Muscle of leg (tissue), 3 donors: ENCODE measurements at regions not wholly inside any gene's neighbourhood (a gene's known extent, or its start where the extent isn't known, plus 50 kb on each side); places are given as distances from the start of the nearest gene placed in this dataset.
A peak's percentile ranks its signal among the peaks of the same experiment; 100 is the strongest.

Experiments used
- DNase-seq: peaks from one replicate; pipeline ENCODE4 v3.0.0; 2013
- H3K27ac ChIP-seq: one replicate; pipeline ENCODE4 v1.5.1; 2013; ENCODE audit warnings: mild to moderate bottlenecking, low read length, control low read depth
- H3K27me3 ChIP-seq: one replicate; pipeline ENCODE4 v1.6.1; 2013; ENCODE audit warnings: low read length; ENCODE audit not compliant: control insufficient read depth, insufficient read depth
- H3K36me3 ChIP-seq: one replicate; pipeline ENCODE4 v1.6.1; 2013; ENCODE audit warnings: low read length; ENCODE audit not compliant: control insufficient read depth, insufficient read depth
- H3K4me1 ChIP-seq: one replicate; pipeline ENCODE4 v1.6.1; 2013; ENCODE audit warnings: low read length; ENCODE audit not compliant: control insufficient read depth, insufficient read depth
- H3K4me3 ChIP-seq: one replicate; pipeline ENCODE4 v1.5.1; 2013; ENCODE audit warnings: low read length, control low read depth
- H3K9me3 ChIP-seq: replicated peaks from 2 replicates; pipeline ENCODE4 v1.6.1; 2013; ENCODE audit warnings: low read depth, low read length; ENCODE audit not compliant: control insufficient read depth
- WGBS: methylation state at CpG from one replicate; pipeline ENCODE4 v1.1.5; 2013; ENCODE audit warnings: missing lambda C conversion rate; ENCODE audit not compliant: insufficient coverage; 5-methylcytosine and 5-hydroxymethylcytosine counted together

GRCh38 chr12:23217158-23217557, 592.2 kb downstream of the ETNK1 start:
- Histone ChIP-seq H3K27ac (no peak overlapping the region), H3K36me3 (no peaks in the 10 kb centered on the region), H3K9me3 (peaks cover 11% of the 10 kb centered on the region)

GRCh38 chr12:23217667-23218066, 592.7 kb downstream of the ETNK1 start:
- Histone ChIP-seq H3K4me3 (no peak overlapping the region), H3K36me3 (no peaks in the 10 kb centered on the region)
- WGBS: no CpG with 5 or more reads among the region's 2 CpGs

More at GRCh38 chr12:23217158-23217557, 592.2 kb downstream of the ETNK1 start:
- Histone ChIP-seq H3K4me1 (no peaks in the 10 kb centered on the region), H3K4me3 (no peak overlapping the region), H3K27me3 (no peaks in the 10 kb centered on the region)
- no peak for DNase-seq

GRCh38 chr12:23221066-23221465, 596.1 kb downstream of the ETNK1 start:
- no peak for DNase-seq
- Histone ChIP-seq H3K9me3 (peaks cover 2% of the 10 kb centered on the region), H3K4me3 (no peak overlapping the region), H3K36me3 (no peaks in the 10 kb centered on the region), H3K4me1 (no peaks in the 10 kb centered on the region), H3K27ac (no peak overlapping the region), H3K27me3 (no peaks in the 10 kb centered on the region)
- WGBS: 47% methylated on average over 2 of the region's 4 CpGs

More at GRCh38 chr12:23217667-23218066, 592.7 kb downstream of the ETNK1 start:
- H3K27me3 ChIP-seq: no peaks in the 10 kb centered on the region
- no peak for DNase-seq
- H3K9me3 ChIP-seq: peaks cover 11% of the 10 kb centered on the region
- no peak overlapping the region for H3K27ac ChIP-seq
- H3K4me1 ChIP-seq: no peaks in the 10 kb centered on the region

- DNase-seq: no peak
- Histone ChIP-seq H3K27me3 (no peaks in the 10 kb centered on the region), H3K36me3 (no peaks in the 10 kb centered on the region), H3K4me3 (no peak overlapping the region), H3K4me1 (no peaks in the 10 kb centered on the region), H3K27ac (no peak overlapping the region), H3K9me3 (no peaks in the 10 kb centered on the region)
- no CpG with 5 or more reads among the region's 1 CpG for WGBS
Observed at GRCh38 chr12:23221926-23222325, 597.0 kb downstream of the ETNK1 start.

- H3K9me3 ChIP-seq: no peaks in the 10 kb centered on the region
- no peaks in the 10 kb centered on the region for H3K4me1 ChIP-seq
- no peaks in the 10 kb centered on the region for H3K36me3 ChIP-seq
- H3K27me3 ChIP-seq: no peaks in the 10 kb centered on the region
- no CpG with 5 or more reads among the region's 3 CpGs for WGBS
- H3K27ac ChIP-seq: no peak overlapping the region
- H3K4me3 ChIP-seq: no peak overlapping the region
- DNase-seq: peak; percentile 27
Observed at GRCh38 chr12:23222801-23223200, 597.8 kb downstream of the ETNK1 start.

GRCh38 chr12:23228101-23228500, 603.1 kb downstream of the ETNK1 start:
- peak; percentile 17 for DNase-seq
- Histone ChIP-seq H3K27ac (no peak overlapping the region), H3K4me1 (no peaks in the 10 kb centered on the region), H3K4me3 (no peak overlapping the region), H3K9me3 (no peaks in the 10 kb centered on the region), H3K36me3 (no peaks in the 10 kb centered on the region), H3K27me3 (no peaks in the 10 kb centered on the region)
- no CpG with 5 or more reads among the region's 2 CpGs for WGBS

- H3K27ac ChIP-seq: no peak overlapping the region
- no peaks in the 10 kb centered on the region for H3K27me3 ChIP-seq
- no peaks in the 10 kb centered on the region for H3K36me3 ChIP-seq
- no peaks in the 10 kb centered on the region for H3K9me3 ChIP-seq
- no peak overlapping the region for H3K4me3 ChIP-seq
- 88% methylated on average over 1 of the region's 2 CpGs for WGBS
- no peak for DNase-seq
- H3K4me1 ChIP-seq: no peaks in the 10 kb centered on the region
Observed at GRCh38 chr12:23230899-23231298, 605.9 kb downstream of the ETNK1 start.

GRCh38 chr12:23236066-23236780, 611.3 kb downstream of the ETNK1 start:
- no peak overlapping the region for H3K4me3 ChIP-seq
- H3K27me3 ChIP-seq: no peaks in the 10 kb centered on the region
- 38% methylated on average over 4 of the region's 7 CpGs for WGBS
- DNase-seq: peak; percentile 69
- no peaks in the 10 kb centered on the region for H3K4me1 ChIP-seq
- H3K9me3 ChIP-seq: no peaks in the 10 kb centered on the region
- no peak overlapping the region for H3K27ac ChIP-seq
- no peaks in the 10 kb centered on the region for H3K36me3 ChIP-seq

GRCh38 chr12:23236811-23237210, 611.8 kb downstream of the ETNK1 start:
- Histone ChIP-seq H3K9me3 (no peaks in the 10 kb centered on the region), H3K27ac (no peak overlapping the region), H3K36me3 (no peaks in the 10 kb centered on the region), H3K4me3 (no peak overlapping the region), H3K27me3 (no peaks in the 10 kb centered on the region), H3K4me1 (no peaks in the 10 kb centered on the region)
- WGBS: no CpG with 5 or more reads among the region's 1 CpG
- peak; percentile 53 for DNase-seq

- 14% methylated on average over 1 of the region's 3 CpGs for WGBS
- no peak overlapping the region for H3K27ac ChIP-seq
- no peaks in the 10 kb centered on the region for H3K36me3 ChIP-seq
- H3K9me3 ChIP-seq: no peaks in the 10 kb centered on the region
- no peaks in the 10 kb centered on the region for H3K4me1 ChIP-seq
- DNase-seq: no peak
- H3K27me3 ChIP-seq: no peaks in the 10 kb centered on the region
- no peak overlapping the region for H3K4me3 ChIP-seq
Observed at GRCh38 chr12:23238190-23238589, 613.2 kb downstream of the ETNK1 start.

- no peaks in the 10 kb centered on the region for H3K27me3 ChIP-seq
- no peaks in the 10 kb centered on the region for H3K9me3 ChIP-seq
- no peak overlapping the region for H3K27ac ChIP-seq
- no peaks in the 10 kb centered on the region for H3K36me3 ChIP-seq
- H3K4me3 ChIP-seq: no peak overlapping the region
- DNase-seq: no peak
- H3K4me1 ChIP-seq: no peaks in the 10 kb centered on the region
Observed at GRCh38 chr12:23238957-23239356, 614.0 kb downstream of the ETNK1 start.
